Gastrocnemius medialis (tissue), 4 donors: ENCODE measurements at regions not wholly inside any gene's neighbourhood (a gene's known extent, or its start where the extent isn't known, plus 50 kb on each side); places are given as distances from the start of the nearest gene placed in this dataset.

Experiments used
- ATAC-seq, 2 donors: fragments of 150-250 bp; one replicate each; pipeline ENCODE4 v1.9.1; 2016
- DNase-seq, 2 donors: peaks; one replicate each; pipeline ENCODE4 v3.0.0-alpha.2; 2019
- H3K27ac ChIP-seq, 4 donors: fragments of 200-600 bp; sonication (generic); 1 replicate in 1 of 4; 2 replicates in 3 of 4; pipeline ENCODE4 v1.5.1; 2016 to 2018; ENCODE audit warnings: mild to moderate bottlenecking in 2 of 4, moderate library complexity in 1 of 4
- H3K27me3 ChIP-seq, 3 donors: fragments of 200-600 bp; sonication (generic) in 2 of 3; 1 replicate in 1 of 3; 2 replicates in 2 of 3; pipeline versions ENCODE4 v1.5.1 to v1.6.0; 2016 to 2019; ENCODE audit warnings: mild to moderate bottlenecking in 1 of 3, moderate library complexity in 1 of 3
- H3K36me3 ChIP-seq, 2 donors: fragments of 200-600 bp; sonication (generic) in 1 of 2; one replicate each; pipeline ENCODE4 v1.5.1; 2017 to 2018
- H3K4me1 ChIP-seq, 2 donors: fragments of 200-600 bp; sonication (generic) in 1 of 2; one replicate each; pipeline ENCODE4 v1.5.1; 2016 to 2017; ENCODE audit warnings: mild to moderate bottlenecking in 2 of 2
- H3K4me3 ChIP-seq, 4 donors: fragments of 200-600 bp; sonication (generic) in 3 of 4; 1 replicate in 1 of 4; 2 replicates in 3 of 4; pipeline ENCODE4 v1.5.1; 2016 to 2019; ENCODE audit warnings: mild to moderate bottlenecking in 2 of 4
- H3K9me3 ChIP-seq, 3 donors: fragments of 200-600 bp; sonication (generic) in 2 of 3; 1 replicate in 1 of 3; 2 replicates in 2 of 3; pipeline ENCODE4 v1.5.1; 2016 to 2019
- CTCF ChIP-seq, 5 experiments: fragments of 450-650 bp in 3 of 5; fragments of 200-600 bp in 2 of 5; sonication (generic) in 2 of 5; IDR thresholded peaks in 4 of 5; conservative IDR thresholded peaks in 1 of 5; 1 replicate in 4 of 5; 2 replicates in 1 of 5; pipeline ENCODE4 v1.5.1; 2016 to 2019; ENCODE audit warnings: antibody characterized with exemption in 5 of 5, mild to moderate bottlenecking in 3 of 5, moderate library complexity in 3 of 5
- POLR2A ChIP-seq, 2 donors: fragments of 450-650 bp; IDR thresholded peaks; one replicate each; pipeline ENCODE4 v1.6.1; 2017; ENCODE audit warnings: antibody characterized with exemption in 2 of 2, mild to moderate bottlenecking in 2 of 2, moderate library complexity in 2 of 2
- in situ Hi-C, 4 donors: fragments of 200-750 bp; cut with MboI; loops; one replicate each; pipeline versions ENCODE4 v1.15.0 to v1.8.0; 2017; ENCODE audit warnings: low sequenced_read_pairs in 4 of 4
- intact Hi-C: fragments of 100-400 bp; cut with DNase I; formaldehyde crosslinking; loops from one replicate; pipeline ENCODE4 v1.15.1; 2023; ENCODE audit warnings: low total_unique reads

- Histone ChIP-seq H3K9me3 (no peaks in the 10 kb centered on the region), H3K27me3 (no peaks in the 10 kb centered on the region), H3K4me1 (peaks cover 4 to 9% of the 10 kb centered on the region in 2 donors), H3K36me3 (no peaks in the 10 kb centered on the region), H3K27ac (no peak overlapping the region), H3K4me3 (no peak overlapping the region)
- intact Hi-C loops: no loop called here
- in situ Hi-C loops: no loop called here
- no peak for TF ChIP-seq POLR2A (IDR thresholded peaks at IDR 0.05)
- no peak for TF ChIP-seq CTCF (IDR thresholded peaks at IDR 0.05 in 4 of 5, conservative IDR thresholded peaks at IDR 0.05 in 1 of 5)
- DNase-seq (no peak), ATAC-seq (no peak)
These were observed 91.0 kb upstream of the LCLAT1 start for GRCh38 chr2:30356071-30356470.

- Histone ChIP-seq H3K4me1 (peaks cover 0 to 9% of the 10 kb centered on the region in 2 donors), H3K27me3 (no peaks in the 10 kb centered on the region), H3K27ac (no peak overlapping the region), H3K9me3 (no peaks in the 10 kb centered on the region), H3K36me3 (no peaks in the 10 kb centered on the region), H3K4me3 (no peak overlapping the region)
- DNase-seq (no peak), ATAC-seq (no peak)
- in situ Hi-C loops: no loop called here
- intact Hi-C loops: no loop called here
- no peak for TF ChIP-seq POLR2A (IDR thresholded peaks at IDR 0.05)
- TF ChIP-seq CTCF (IDR thresholded peaks at IDR 0.05 in 4 of 5, conservative IDR thresholded peaks at IDR 0.05 in 1 of 5): no peak
These were observed 90.3 kb upstream of the LCLAT1 start for GRCh38 chr2:30356776-30357175.

- H3K4me1 ChIP-seq: peaks cover 0 to 16% of the 10 kb centered on the region in 2 donors
- ATAC-seq: no peak
- no peaks in the 10 kb centered on the region for H3K36me3 ChIP-seq
- TF ChIP-seq POLR2A (IDR thresholded peaks at IDR 0.05) (no peak), CTCF (IDR thresholded peaks at IDR 0.05 in 4 of 5, conservative IDR thresholded peaks at IDR 0.05 in 1 of 5) (no peak)
- intact Hi-C loops: no loop called here
- in situ Hi-C loops: no loop called here
- H3K4me3 ChIP-seq: no peak overlapping the region
- no peaks in the 10 kb centered on the region for H3K9me3 ChIP-seq
- no peaks in the 10 kb centered on the region for H3K27me3 ChIP-seq
- DNase-seq: no peak
- H3K27ac ChIP-seq: no peak overlapping the region
These were observed 88.7 kb upstream of the LCLAT1 start for GRCh38 chr2:30358351-30358750.

GRCh38 chr2:30358842-30359241 lies 88.2 kb upstream of the LCLAT1 start:
- no peak overlapping the region for H3K4me3 ChIP-seq
- H3K4me1 ChIP-seq: peaks cover 0 to 16% of the 10 kb centered on the region in 2 donors
- no peaks in the 10 kb centered on the region for H3K27me3 ChIP-seq
- intact Hi-C loops (no loop called here), in situ Hi-C loops (no loop called here)
- no peaks in the 10 kb centered on the region for H3K36me3 ChIP-seq
- H3K9me3 ChIP-seq: no peaks in the 10 kb centered on the region
- TF ChIP-seq CTCF (IDR thresholded peaks at IDR 0.05 in 4 of 5, conservative IDR thresholded peaks at IDR 0.05 in 1 of 5) (no peak), POLR2A (IDR thresholded peaks at IDR 0.05) (no peak)
- H3K27ac ChIP-seq: no peak overlapping the region
- DNase-seq (no peak), ATAC-seq (no peak)

GRCh38 chr2:30359644-30360167 lies 87.3 kb upstream of the LCLAT1 start:
- in situ Hi-C loops: no loop called here
- ATAC-seq: peak in 1 of 2 donors; percentile 49

More at GRCh38 chr2:30359644-30360167, 87.3 kb upstream of the LCLAT1 start:
- H3K36me3 ChIP-seq: no peaks in the 10 kb centered on the region
- no peaks in the 10 kb centered on the region for H3K27me3 ChIP-seq
- H3K9me3 ChIP-seq: no peaks in the 10 kb centered on the region
- peak overlapping the region in 1 of 4 donors; percentile 56 for H3K27ac ChIP-seq
- intact Hi-C loops: no loop called here
- TF ChIP-seq POLR2A (IDR thresholded peaks at IDR 0.05) (no peak), CTCF (IDR thresholded peaks at IDR 0.05 in 4 of 5, conservative IDR thresholded peaks at IDR 0.05 in 1 of 5) (no peak)
- peaks cover 0 to 16% of the 10 kb centered on the region in 2 donors for H3K4me1 ChIP-seq
- peak in 1 of 2 donors; percentile 27 for DNase-seq
- no peak overlapping the region for H3K4me3 ChIP-seq
